ENCODE measurements at regions not wholly inside any gene's neighbourhood (a gene's known extent, or its start where the extent isn't known, plus 50 kb on each side); places are given as distances from the start of the nearest gene placed in this dataset.
"Not testable (repeated sequence)": the region's sequence is repeated elsewhere in the genome, so short reads cannot be mapped to it uniquely, and the experiment has no call there.

- DNase-seq, result no peak
These were observed 246.6 kb upstream of the BTBD3 start for GRCh38 chr20:11671015-11671511.

- DNase-seq, result no peak
These were observed 244.7 kb upstream of the BTBD3 start for GRCh38 chr20:11672959-11673358.

GRCh38 chr20:11675920-11676629 lies 241.6 kb upstream of the BTBD3 start:
- DNase-seq, result no peak

DNA sequence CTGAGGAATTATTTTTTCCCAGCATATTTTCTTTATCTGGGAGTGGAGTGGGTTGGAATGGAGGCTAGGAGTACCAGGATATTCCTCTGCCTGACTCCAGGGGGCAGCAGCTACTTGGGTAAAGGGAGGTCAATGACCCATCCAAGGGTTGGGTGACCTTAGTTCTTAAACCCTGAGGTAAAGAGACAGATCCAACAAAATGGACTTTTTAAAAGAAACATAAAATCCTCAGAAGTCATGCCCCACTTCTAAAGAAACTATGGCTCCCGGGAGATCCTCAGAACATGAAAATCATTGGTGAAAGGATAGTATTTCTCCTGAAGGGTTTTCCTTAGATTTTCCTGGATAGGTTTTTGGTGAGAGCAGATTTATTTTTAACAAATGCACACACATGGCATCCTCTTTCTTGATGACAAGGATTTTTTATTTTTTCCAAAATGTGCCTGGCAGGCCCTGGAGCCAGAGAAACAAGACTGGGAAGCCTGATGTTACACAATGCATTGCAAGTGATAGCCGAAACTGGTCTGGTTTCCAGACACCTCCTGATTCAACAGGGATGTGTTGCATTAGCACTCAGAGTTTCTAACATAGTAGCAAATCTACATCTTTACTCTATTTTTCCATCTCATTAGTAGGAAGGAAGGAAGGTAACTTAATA lies 240.9 kb upstream of the BTBD3 start:
- DNase-seq, result no peak

GRCh38 chr20:11677428-11677827 lies 240.3 kb upstream of the BTBD3 start:
- no peak for DNase-seq

DNA sequence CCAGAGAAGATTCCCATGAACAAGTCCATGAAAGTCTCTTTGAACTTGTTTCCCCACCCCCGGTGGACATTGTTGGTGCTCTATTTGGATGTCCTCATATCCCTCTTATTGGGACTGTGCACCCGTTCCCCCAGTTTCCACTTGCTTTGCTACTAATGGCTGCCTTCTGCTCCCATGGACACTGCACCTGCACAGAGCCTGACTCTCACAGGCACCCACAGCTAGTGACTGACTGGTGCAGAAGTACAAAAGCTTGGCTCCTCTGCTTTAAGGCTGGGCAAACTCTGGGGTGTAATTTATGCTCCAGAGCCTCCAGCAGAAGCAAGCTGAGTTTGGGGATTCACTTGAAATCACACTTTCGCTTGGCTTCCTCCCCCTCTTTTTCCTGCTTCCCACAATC lies 239.9 kb upstream of the BTBD3 start:
- DNase-seq, result no peak

DNA sequence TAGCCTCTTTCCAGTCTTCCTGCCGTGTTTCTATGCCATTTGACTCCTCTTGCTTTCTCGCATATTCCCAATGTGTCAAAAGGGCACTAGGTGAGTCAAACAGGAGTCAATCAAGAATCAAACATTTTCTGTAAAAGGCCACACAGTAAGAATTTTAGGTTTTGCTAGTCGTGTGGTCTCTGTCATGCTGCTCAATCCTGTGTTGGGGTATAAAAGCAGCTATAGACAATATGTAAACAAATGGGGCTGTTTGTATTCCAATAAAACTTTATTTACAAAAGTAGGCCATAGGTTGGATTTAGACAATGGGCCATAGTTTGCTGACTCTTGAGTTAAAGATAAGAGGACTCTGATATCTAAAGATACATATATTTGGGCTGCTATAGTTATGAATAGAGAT lies 235.4 kb upstream of the BTBD3 start:
- no peak for DNase-seq

DNA sequence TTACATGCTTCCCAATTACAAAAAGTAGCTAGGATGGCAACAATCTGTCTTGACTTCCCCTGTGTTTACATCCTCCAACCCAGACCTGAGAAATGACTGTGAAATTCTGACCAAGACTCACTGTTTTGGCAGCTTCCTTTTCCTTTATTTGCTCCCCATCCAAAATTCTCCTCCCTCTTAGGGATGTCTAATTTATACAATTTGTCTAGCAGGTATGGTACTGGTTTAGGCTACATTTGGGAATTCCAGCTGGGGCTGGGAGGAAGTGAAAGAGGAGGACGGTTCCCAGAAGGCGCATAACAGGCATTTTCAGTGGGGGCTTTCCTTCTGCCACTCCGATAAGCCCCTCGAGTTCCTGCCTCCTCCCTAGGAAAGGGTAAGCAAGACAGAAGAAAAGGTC lies 231.5 kb upstream of the BTBD3 start:
- DNase-seq, result no peak

DNA sequence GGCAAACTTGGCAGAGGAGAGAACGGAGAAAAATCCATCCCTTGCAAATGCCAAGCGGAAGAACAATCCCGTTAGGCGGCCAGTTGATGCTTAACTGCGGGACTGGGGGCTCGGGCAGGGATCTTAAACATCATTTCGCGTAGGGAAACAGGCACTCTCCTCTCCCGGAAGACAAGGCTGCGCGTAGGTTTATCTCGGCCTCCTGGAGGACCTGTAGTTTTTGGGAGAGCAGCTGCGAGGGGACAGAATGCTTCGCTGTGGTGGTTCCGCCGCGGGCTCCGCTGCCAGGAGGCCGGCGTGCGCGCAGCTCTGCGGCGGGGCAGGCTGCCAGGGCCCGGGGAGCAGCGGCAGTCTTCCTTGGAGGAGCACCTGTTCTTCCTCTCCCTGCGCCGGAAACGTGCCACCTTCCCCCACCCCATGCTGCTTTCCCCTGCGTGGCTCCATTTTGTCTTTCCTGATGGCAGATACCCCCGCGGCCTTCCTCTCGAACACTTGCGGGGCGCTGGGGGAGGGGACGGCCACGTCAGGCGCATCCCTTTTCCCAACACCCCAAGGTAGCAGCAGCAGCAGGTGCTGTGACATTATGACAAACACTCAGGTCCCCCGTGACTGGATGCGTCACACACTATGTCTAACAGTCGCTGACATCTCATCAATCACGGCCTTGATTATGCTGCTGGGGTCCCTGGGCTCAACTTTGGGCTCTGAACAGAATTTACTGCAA lies 230.7 kb upstream of the BTBD3 start:
- DNase-seq, result peak; percentile 76

- DNase-seq, result no peak
These were observed 230.0 kb upstream of the BTBD3 start for GRCh38 chr20:11687546-11688292.

DNA sequence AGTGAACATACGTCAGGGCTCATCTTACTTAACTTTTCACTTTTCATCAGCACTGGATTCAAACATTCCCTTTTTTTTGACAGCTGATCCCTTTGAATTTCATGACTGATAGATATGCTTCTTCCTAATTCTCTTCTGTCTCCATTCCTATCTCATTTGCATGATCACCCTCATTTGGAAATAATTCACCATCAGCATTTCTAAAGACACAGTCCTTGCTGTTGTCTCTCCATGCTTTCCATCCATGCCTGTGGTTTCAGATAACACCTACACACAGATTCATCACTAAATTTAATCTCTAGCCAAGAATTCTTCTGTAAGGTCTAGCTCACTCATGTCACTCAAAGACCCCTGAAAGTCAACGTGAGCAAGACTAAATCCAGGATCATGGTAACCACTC lies 228.4 kb upstream of the BTBD3 start:
- DNase-seq, result no peak

GRCh38 chr20:11691766-11692165 lies 225.9 kb upstream of the BTBD3 start:
- no peak for DNase-seq

- DNase-seq, result no peak
These were observed 225.1 kb upstream of the BTBD3 start for GRCh38 chr20:11692567-11692966.

GRCh38 chr20:11694467-11694866 lies 223.2 kb upstream of the BTBD3 start:
- DNase-seq, result no peak

GRCh38 chr20:11697055-11697454 lies 220.6 kb upstream of the BTBD3 start:
- DNase-seq, result no peak

DNA sequence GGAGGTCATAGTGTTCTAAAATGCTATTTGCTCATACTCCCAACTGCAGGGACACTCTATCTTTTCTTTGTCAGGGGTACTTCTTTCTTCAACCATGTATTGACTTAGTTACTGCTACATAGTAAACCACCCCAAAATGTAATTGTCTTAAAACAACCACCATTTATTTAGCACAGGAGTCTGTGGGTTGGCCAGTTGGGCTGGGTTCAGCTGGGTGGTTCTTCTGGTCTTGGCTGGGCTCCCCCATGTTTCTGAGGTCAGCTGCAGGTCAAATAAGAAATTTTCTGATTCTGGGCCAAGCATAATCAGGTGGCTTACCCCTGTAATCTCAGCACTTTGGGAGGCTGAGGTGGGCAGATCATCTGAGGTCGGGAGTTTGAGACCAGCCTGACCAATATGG lies 220.0 kb upstream of the BTBD3 start:
- DNase-seq, result no peak

DNA sequence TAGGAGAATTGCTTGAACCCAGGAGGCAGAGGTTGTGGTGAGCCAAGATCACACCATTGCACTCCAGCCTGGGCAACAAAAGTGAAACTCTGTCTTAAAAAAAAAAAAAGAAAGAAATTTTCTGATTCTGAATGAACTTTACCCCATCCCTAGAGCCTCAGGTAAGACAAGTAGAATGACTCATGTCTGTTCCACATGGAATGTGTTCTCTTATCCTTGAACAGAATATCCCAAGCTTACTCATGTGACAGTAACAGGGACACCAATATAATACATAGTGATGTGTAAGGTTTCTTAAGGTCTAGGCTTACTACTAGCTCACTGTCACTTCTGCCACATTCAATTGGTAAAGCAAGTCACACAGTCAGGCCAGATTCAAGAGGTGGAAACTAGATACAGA lies 219.6 kb upstream of the BTBD3 start:
- DNase-seq, result no peak

GRCh38 chr20:11700831-11701230 lies 216.9 kb upstream of the BTBD3 start:
- DNase-seq, result no peak

- DNase-seq, result no peak
These were observed 214.8 kb upstream of the BTBD3 start for GRCh38 chr20:11702721-11703518.

GRCh38 chr20:11705512-11705911 lies 212.2 kb upstream of the BTBD3 start:
- DNase-seq, result no peak

DNA sequence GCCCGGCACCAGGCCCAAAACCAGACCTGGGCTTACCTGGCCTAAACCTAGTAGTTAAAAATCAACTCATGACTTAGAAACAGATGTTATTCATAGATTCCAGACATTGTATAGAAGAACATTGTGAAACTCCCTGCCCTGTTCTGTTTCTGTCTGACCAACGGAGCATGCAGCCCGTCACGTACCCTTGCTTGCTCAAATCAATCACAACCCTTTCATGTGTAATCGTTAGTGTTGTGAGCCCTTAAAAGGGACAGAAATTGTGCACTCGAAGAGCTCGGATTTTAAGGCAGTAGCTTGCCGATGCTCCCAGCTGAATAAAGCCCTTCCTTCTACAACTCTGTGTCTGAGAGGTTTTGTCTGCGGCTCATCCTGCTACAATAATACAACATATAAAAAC lies 209.5 kb upstream of the BTBD3 start:
- not testable (repeated sequence) for DNase-seq

DNA sequence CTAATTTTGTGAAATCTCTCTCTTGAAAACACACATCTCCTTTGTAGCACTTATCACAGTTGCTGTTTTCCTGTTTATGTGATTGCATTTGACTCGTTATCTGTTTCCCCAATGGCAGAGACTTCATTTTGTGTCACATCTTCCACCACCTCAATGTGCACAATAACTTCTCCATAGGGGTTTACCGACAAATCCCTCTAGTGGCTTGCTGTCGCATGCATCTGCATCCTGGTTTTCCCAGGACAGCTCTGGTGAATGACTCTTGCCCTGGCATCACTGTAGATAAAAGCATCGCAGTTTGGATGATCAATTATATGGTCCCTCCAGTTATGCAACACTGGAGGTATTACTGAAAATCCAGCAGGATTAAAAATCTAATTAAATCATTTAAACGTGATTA lies 206.5 kb upstream of the BTBD3 start:
- no peak for DNase-seq
